ENCODE measurements at regions not wholly inside any gene's neighbourhood (a gene's known extent, or its start where the extent isn't known, plus 50 kb on each side); places are given as distances from the start of the nearest gene placed in this dataset.
"Not testable (repeated sequence)": the region's sequence is repeated elsewhere in the genome, so short reads cannot be mapped to it uniquely, and the experiment has no call there.

- no peak for DNase-seq
These were observed 131.6 kb upstream of the KIF26B start for GRCh38 chr1:245023222-245023621.

GRCh38 chr1:245019910-245020486 is 134.8 kb upstream of the KIF26B start:
- DNase-seq: no peak

GRCh38 chr1:245016700-245017099 is 138.1 kb upstream of the KIF26B start:
- no peak for DNase-seq

GRCh38 chr1:245015031-245015430 is 139.8 kb upstream of the KIF26B start:
- DNase-seq: no peak

- no peak for DNase-seq
These were observed 140.3 kb upstream of the KIF26B start for GRCh38 chr1:245014247-245015029.

GRCh38 chr1:245010018-245010614 is 144.7 kb upstream of the KIF26B start:
- DNase-seq: no peak

GRCh38 chr1:245008761-245009160 is 144.4 kb upstream of the HNRNPU start:
- DNase-seq: no peak

- DNase-seq: no peak
These were observed 143.5 kb upstream of the HNRNPU start for GRCh38 chr1:245007852-245008251.

- no peak for DNase-seq
These were observed 138.9 kb upstream of the HNRNPU start for GRCh38 chr1:245003246-245003645.

- DNase-seq: no peak
These were observed 136.9 kb upstream of the HNRNPU start for GRCh38 chr1:245001252-245001651.

- DNase-seq: no peak
These were observed 136.5 kb upstream of the HNRNPU start for GRCh38 chr1:245000872-245001188.

GRCh38 chr1:244999644-245000043 is 135.3 kb upstream of the HNRNPU start:
- DNase-seq: not testable (repeated sequence)

GRCh38 chr1:244998717-244999346 is 134.5 kb upstream of the HNRNPU start:
- no peak for DNase-seq

GRCh38 chr1:244995602-244996400 is 131.5 kb upstream of the HNRNPU start:
- no peak for DNase-seq

- no peak for DNase-seq
These were observed 128.5 kb upstream of the HNRNPU start for GRCh38 chr1:244992833-244993232.

- no peak for DNase-seq
These were observed 125.5 kb upstream of the HNRNPU start for GRCh38 chr1:244989813-244990212.

GRCh38 chr1:244988521-244988920 is 124.2 kb upstream of the HNRNPU start:
- no peak for DNase-seq

- DNase-seq: no peak
These were observed 116.3 kb upstream of the HNRNPU start for GRCh38 chr1:244980605-244981004.

GRCh38 chr1:244974550-244974949 is 110.2 kb upstream of the HNRNPU start:
- no peak for DNase-seq

- DNase-seq: no peak
These were observed 109.8 kb upstream of the HNRNPU start for GRCh38 chr1:244974106-244974505.

GRCh38 chr1:244971552-244972216 is 107.3 kb upstream of the HNRNPU start:
- DNase-seq: no peak

Data from effector CD4-positive, alpha-beta T cell (primary cell).